Activated CD4-positive, alpha-beta memory T cell treated with anti-CD3 and anti-CD28 coated beads, Interleukin-2, amount 10 ng/mL, durations not matched to agents 7 days and 5 days (primary cell): ENCODE measurements at regions not wholly inside any gene's neighbourhood (a gene's known extent, or its start where the extent isn't known, plus 50 kb on each side); places are given as distances from the start of the nearest gene placed in this dataset.
"Not testable (repeated sequence)": the region's sequence is repeated elsewhere in the genome, so short reads cannot be mapped to it uniquely, and the experiment has no call there.

Experiments used
- CTCF ChIA-PET: fragments of 350-600 bp; sonication (Branson Sonifier 250); formaldehyde crosslinking; loops from one replicate; lab custom pipeline; 2021; ENCODE audit warnings: antibody characterized with exemption, inconsistent platforms; lab: Charles Lee
- POLR2A ChIA-PET: fragments of 350-600 bp; sonication (Branson Sonifier 250); formaldehyde crosslinking; loops from one replicate; lab custom pipeline; 2021; ENCODE audit warnings: antibody characterized with exemption; lab: Charles Lee
- DNase-seq: peaks from one replicate; pipeline ENCODE4 v3.0.0-alpha.2; 2020
- H3K27ac Mint-ChIP-seq: one replicate; pipeline ENCODE4 v1.8.0; 2021; ENCODE audit warnings: mild to moderate bottlenecking, mixed read lengths
- H3K27me3 Mint-ChIP-seq: one replicate; pipeline ENCODE4 v1.8.0; 2021; ENCODE audit warnings: mixed read lengths
- H3K36me3 Mint-ChIP-seq: one replicate; pipeline ENCODE4 v1.8.0; 2021; ENCODE audit warnings: low read depth, mixed read lengths
- H3K4me1 Mint-ChIP-seq: one replicate; pipeline ENCODE4 v1.8.0; 2021; ENCODE audit warnings: mixed read lengths
- H3K4me3 Mint-ChIP-seq: one replicate; pipeline ENCODE4 v1.8.0; 2021; ENCODE audit warnings: mild to moderate bottlenecking, mixed read lengths
- H3K9me3 Mint-ChIP-seq: one replicate; pipeline ENCODE4 v1.8.0; 2021; ENCODE audit warnings: mixed read lengths

GRCh38 chr3:102006812-102007485 lies 157.6 kb downstream of the NFKBIZ start:
- Mint-ChIP-seq H3K4me1 (peaks cover under 1% of the 10 kb centered on the region), H3K27ac (no peak overlapping the region), H3K36me3 (no peaks in the 10 kb centered on the region), H3K27me3 (peaks cover 6% of the 10 kb centered on the region), H3K4me3 (no peak overlapping the region), H3K9me3 (no peaks in the 10 kb centered on the region)
- DNase-seq, result no peak
- ChIA-PET POLR2A (no interaction called here), CTCF (no interaction called here)

- CTCF ChIA-PET, result interaction anchor here (1.9 kb wide), 1 partner anchor 9 kb away, joined by 4 read pairs; no protein-coding TSS in a partner anchor
- H3K27me3 Mint-ChIP-seq, H3K36me3 Mint-ChIP-seq, H3K9me3 Mint-ChIP-seq, H3K4me3 Mint-ChIP-seq, DNase-seq, H3K27ac Mint-ChIP-seq, H3K4me1 Mint-ChIP-seq, POLR2A ChIA-PET: not testable (repeated sequence)
Observed at GRCh38 chr3:102008436-102008835, 159.1 kb downstream of the NFKBIZ start.

GRCh38 chr3:102016417-102016816 lies 167.1 kb downstream of the NFKBIZ start:
- peaks cover 10% of the 10 kb centered on the region for H3K27me3 Mint-ChIP-seq
- peaks cover 5% of the 10 kb centered on the region for H3K36me3 Mint-ChIP-seq
- DNase-seq, result no peak
- H3K4me1 Mint-ChIP-seq, result peaks cover 8% of the 10 kb centered on the region
- CTCF ChIA-PET, result no interaction called here
- H3K27ac Mint-ChIP-seq, result no peak overlapping the region
- no peak overlapping the region for H3K4me3 Mint-ChIP-seq
- POLR2A ChIA-PET, result no interaction called here
- H3K9me3 Mint-ChIP-seq, result peaks cover 5% of the 10 kb centered on the region

GRCh38 chr3:102017784-102018183 lies 168.5 kb downstream of the NFKBIZ start:
- no peak for DNase-seq
- Mint-ChIP-seq H3K27me3 (peaks cover 7% of the 10 kb centered on the region), H3K4me3 (no peak overlapping the region), H3K27ac (no peak overlapping the region), H3K4me1 (peaks cover 8% of the 10 kb centered on the region), H3K9me3 (peaks cover under 1% of the 10 kb centered on the region), H3K36me3 (peaks cover 3% of the 10 kb centered on the region)
- POLR2A ChIA-PET, result interaction anchor here (0.6 kb wide), 1 partner anchor 250 kb away, joined by 3 read pairs; no protein-coding TSS in a partner anchor
- CTCF ChIA-PET, result interaction anchor here (0.8 to 1.2 kb wide), 2 partner anchors 9 to 12 kb away, joined by 3 to 4 read pairs; no protein-coding TSS in a partner anchor

- ChIA-PET POLR2A (no interaction called here), CTCF (no interaction called here)
- Mint-ChIP-seq H3K4me1 (peaks cover 8% of the 10 kb centered on the region), H3K27ac (no peak overlapping the region), H3K4me3 (no peak overlapping the region), H3K36me3 (no peaks in the 10 kb centered on the region), H3K27me3 (peaks cover 7% of the 10 kb centered on the region), H3K9me3 (no peaks in the 10 kb centered on the region)
- DNase-seq, result no peak
Observed at GRCh38 chr3:102018551-102018950, 169.2 kb downstream of the NFKBIZ start.

GRCh38 chr3:102020735-102021134 lies 171.4 kb downstream of the NFKBIZ start:
- H3K27ac Mint-ChIP-seq, result no peak overlapping the region
- ChIA-PET CTCF (interaction anchor here (0.6 kb wide), 1 partner anchor 207 kb away, joined by 3 read pairs; no protein-coding TSS in a partner anchor), POLR2A (no interaction called here)
- H3K36me3 Mint-ChIP-seq, result no peaks in the 10 kb centered on the region
- peaks cover 8% of the 10 kb centered on the region for H3K4me1 Mint-ChIP-seq
- peaks cover 7% of the 10 kb centered on the region for H3K27me3 Mint-ChIP-seq
- DNase-seq, result no peak
- no peak overlapping the region for H3K4me3 Mint-ChIP-seq
- H3K9me3 Mint-ChIP-seq, result no peaks in the 10 kb centered on the region

- ChIA-PET CTCF (no interaction called here), POLR2A (interaction anchor here (1.3 kb wide), 1 partner anchor 174 kb away, joined by 3 read pairs; no protein-coding TSS in a partner anchor)
- H3K4me3 Mint-ChIP-seq, result no peak overlapping the region
- DNase-seq, result no peak
- H3K4me1 Mint-ChIP-seq, result peaks cover 8% of the 10 kb centered on the region
- peaks cover 7% of the 10 kb centered on the region for H3K27me3 Mint-ChIP-seq
- H3K27ac Mint-ChIP-seq, result no peak overlapping the region
- no peaks in the 10 kb centered on the region for H3K36me3 Mint-ChIP-seq
- no peaks in the 10 kb centered on the region for H3K9me3 Mint-ChIP-seq
Observed at GRCh38 chr3:102024270-102024904, 175.1 kb downstream of the NFKBIZ start.

- Mint-ChIP-seq H3K27ac (no peak overlapping the region), H3K36me3 (no peaks in the 10 kb centered on the region), H3K27me3 (no peaks in the 10 kb centered on the region), H3K4me1 (peaks cover 6% of the 10 kb centered on the region), H3K9me3 (no peaks in the 10 kb centered on the region), H3K4me3 (no peak overlapping the region)
- DNase-seq, result no peak
- POLR2A ChIA-PET, result no interaction called here
- CTCF ChIA-PET, result no interaction called here
Observed at GRCh38 chr3:102025606-102026270, 176.4 kb downstream of the NFKBIZ start.

- CTCF ChIA-PET, result no interaction called here
- H3K9me3 Mint-ChIP-seq, result no peaks in the 10 kb centered on the region
- no peak for DNase-seq
- POLR2A ChIA-PET, result no interaction called here
- no peaks in the 10 kb centered on the region for H3K36me3 Mint-ChIP-seq
- H3K27ac Mint-ChIP-seq, result no peak overlapping the region
- no peaks in the 10 kb centered on the region for H3K27me3 Mint-ChIP-seq
- H3K4me1 Mint-ChIP-seq, result no peaks in the 10 kb centered on the region
- no peak overlapping the region for H3K4me3 Mint-ChIP-seq
Observed at GRCh38 chr3:102026656-102027055, 177.3 kb downstream of the NFKBIZ start.

- ChIA-PET CTCF (interaction anchor here (0.7 kb wide), 1 partner anchor 11 kb away, joined by 3 read pairs; no protein-coding TSS in a partner anchor), POLR2A (no interaction called here)
Observed at GRCh38 chr3:102030661-102031060, 181.3 kb downstream of the NFKBIZ start.

GRCh38 chr3:102031834-102032233 lies 182.5 kb downstream of the NFKBIZ start:
- H3K4me3 Mint-ChIP-seq, result no peak overlapping the region
- H3K9me3 Mint-ChIP-seq, result no peaks in the 10 kb centered on the region
- no peaks in the 10 kb centered on the region for H3K36me3 Mint-ChIP-seq
- ChIA-PET POLR2A (no interaction called here), CTCF (no interaction called here)
- no peaks in the 10 kb centered on the region for H3K4me1 Mint-ChIP-seq
- no peak for DNase-seq
- no peak overlapping the region for H3K27ac Mint-ChIP-seq
- H3K27me3 Mint-ChIP-seq, result no peaks in the 10 kb centered on the region

More at GRCh38 chr3:102030661-102031060, 181.3 kb downstream of the NFKBIZ start:
- no peak for DNase-seq
- Mint-ChIP-seq H3K4me1 (no peaks in the 10 kb centered on the region), H3K27ac (no peak overlapping the region), H3K36me3 (no peaks in the 10 kb centered on the region), H3K9me3 (no peaks in the 10 kb centered on the region), H3K4me3 (no peak overlapping the region), H3K27me3 (no peaks in the 10 kb centered on the region)

GRCh38 chr3:102032491-102033383 lies 183.4 kb downstream of the NFKBIZ start:
- DNase-seq, result no peak
- ChIA-PET CTCF (no interaction called here), POLR2A (no interaction called here)
- Mint-ChIP-seq H3K9me3 (no peaks in the 10 kb centered on the region), H3K36me3 (peaks cover 4% of the 10 kb centered on the region), H3K4me3 (no peak overlapping the region), H3K27me3 (no peaks in the 10 kb centered on the region), H3K4me1 (no peaks in the 10 kb centered on the region), H3K27ac (no peak overlapping the region)
